DMS79 (cell line): ENCODE measurements at regions not wholly inside any gene's neighbourhood (a gene's known extent, or its start where the extent isn't known, plus 50 kb on each side); places are given as distances from the start of the nearest gene placed in this dataset.
"Not testable (repeated sequence)": the region's sequence is repeated elsewhere in the genome, so short reads cannot be mapped to it uniquely, and the experiment has no call there.

Experiments used
- DNase-seq: peaks from one replicate; lab custom pipeline; 2025; lab: John Stamatoyannopoulos, UW

- no peak for DNase-seq
Measured at GRCh38 chr3:14252321-14253021, 73.9 kb downstream of the LSM3 start.

GRCh38 chr3:14253022-14253706 is 74.5 kb downstream of the LSM3 start:
- no peak for DNase-seq

GRCh38 chr3:14253707-14254382 is 75.2 kb downstream of the LSM3 start:
- DNase-seq, result no peak

- no peak for DNase-seq
Measured at GRCh38 chr3:14254812-14255702, 76.4 kb downstream of the LSM3 start.

- no peak for DNase-seq
Measured at GRCh38 chr3:14256046-14256445, 77.4 kb downstream of the LSM3 start.

- no peak for DNase-seq
Measured at GRCh38 chr3:14256561-14257342, 78.1 kb downstream of the LSM3 start.

GRCh38 chr3:14258906-14259904 is 80.6 kb downstream of the LSM3 start:
- DNase-seq, result no peak

- no peak for DNase-seq
Measured at GRCh38 chr3:14260463-14260862, 81.8 kb downstream of the LSM3 start.

- peak; percentile 17 for DNase-seq
Measured at GRCh38 chr3:14261229-14261628, 82.6 kb downstream of the LSM3 start.

- no peak for DNase-seq
Measured at GRCh38 chr3:14262212-14262611, 83.6 kb downstream of the LSM3 start.

- DNase-seq, result no peak
Measured at GRCh38 chr3:14262867-14263266, 84.2 kb downstream of the LSM3 start.

GRCh38 chr3:14263317-14264005 is 84.8 kb downstream of the LSM3 start:
- no peak for DNase-seq

- peak; percentile 34 for DNase-seq
Measured at GRCh38 chr3:14265246-14265962, 86.8 kb downstream of the LSM3 start.

GRCh38 chr3:14266361-14266760 is 87.7 kb downstream of the LSM3 start:
- DNase-seq, result no peak

GRCh38 chr3:14267976-14268375 is 89.4 kb downstream of the LSM3 start:
- DNase-seq, result no peak

GRCh38 chr3:14268897-14269296 is 90.3 kb downstream of the LSM3 start:
- no peak for DNase-seq

GRCh38 chr3:14272041-14272958 is 93.7 kb downstream of the LSM3 start:
- not testable (repeated sequence) for DNase-seq
